ENCODE measurements at regions not wholly inside any gene's neighbourhood (a gene's known extent, or its start where the extent isn't known, plus 50 kb on each side); places are given as distances from the start of the nearest gene placed in this dataset.

DNA sequence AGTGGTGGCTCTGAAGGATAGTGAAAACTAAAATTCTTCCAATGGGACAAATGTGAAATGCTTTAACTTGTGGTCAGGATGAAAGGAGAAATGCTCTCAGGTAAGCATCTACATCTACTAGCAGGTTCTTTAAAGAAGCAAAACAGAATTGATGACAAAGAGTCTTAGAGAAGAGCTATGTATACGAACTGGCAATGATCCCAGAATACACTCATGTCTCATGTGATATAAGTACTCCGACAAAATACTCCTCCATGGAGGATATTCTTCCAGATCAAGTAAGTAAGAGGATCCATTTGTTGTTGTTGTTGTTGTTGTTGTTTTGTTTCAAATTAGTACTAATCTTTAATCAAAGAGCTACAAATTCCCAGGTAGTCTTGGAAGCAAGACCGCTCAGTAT lies 174.0 kb upstream of the ATP1B1 start:
- H3K36me3 ChIP-seq: no peaks in the 10 kb centered on the region
- TF ChIP-seq, protein P1, sequence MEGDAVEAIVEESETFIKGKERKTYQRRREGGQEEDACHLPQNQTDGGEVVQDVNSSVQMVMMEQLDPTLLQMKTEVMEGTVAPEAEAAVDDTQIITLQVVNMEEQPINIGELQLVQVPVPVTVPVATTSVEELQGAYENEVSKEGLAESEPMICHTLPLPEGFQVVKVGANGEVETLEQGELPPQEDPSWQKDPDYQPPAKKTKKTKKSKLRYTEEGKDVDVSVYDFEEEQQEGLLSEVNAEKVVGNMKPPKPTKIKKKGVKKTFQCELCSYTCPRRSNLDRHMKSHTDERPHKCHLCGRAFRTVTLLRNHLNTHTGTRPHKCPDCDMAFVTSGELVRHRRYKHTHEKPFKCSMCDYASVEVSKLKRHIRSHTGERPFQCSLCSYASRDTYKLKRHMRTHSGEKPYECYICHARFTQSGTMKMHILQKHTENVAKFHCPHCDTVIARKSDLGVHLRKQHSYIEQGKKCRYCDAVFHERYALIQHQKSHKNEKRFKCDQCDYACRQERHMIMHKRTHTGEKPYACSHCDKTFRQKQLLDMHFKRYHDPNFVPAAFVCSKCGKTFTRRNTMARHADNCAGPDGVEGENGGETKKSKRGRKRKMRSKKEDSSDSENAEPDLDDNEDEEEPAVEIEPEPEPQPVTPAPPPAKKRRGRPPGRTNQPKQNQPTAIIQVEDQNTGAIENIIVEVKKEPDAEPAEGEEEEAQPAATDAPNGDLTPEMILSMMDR (IDR thresholded peaks at IDR 0.05): no peak
- no peaks in the 10 kb centered on the region for H3K27me3 ChIP-seq (replicated peaks; ENCODE audit: insufficient read depth)
- H3K27ac ChIP-seq: no peak overlapping the region
- H3K9me3 ChIP-seq: no peaks in the 10 kb centered on the region
- H3K4me1 ChIP-seq (ENCODE audit: control insufficient read depth in 1 of 2, low read depth in 2 of 2): no peaks in the 10 kb centered on the region
- ATAC-seq (ENCODE audit: insufficient number of reproducible peaks, low FRiP score, low read depth) (no peak), DNase-seq (ENCODE audit: low spot score) (no peak)
- H3K4me3 ChIP-seq: no peak overlapping the region

DNA sequence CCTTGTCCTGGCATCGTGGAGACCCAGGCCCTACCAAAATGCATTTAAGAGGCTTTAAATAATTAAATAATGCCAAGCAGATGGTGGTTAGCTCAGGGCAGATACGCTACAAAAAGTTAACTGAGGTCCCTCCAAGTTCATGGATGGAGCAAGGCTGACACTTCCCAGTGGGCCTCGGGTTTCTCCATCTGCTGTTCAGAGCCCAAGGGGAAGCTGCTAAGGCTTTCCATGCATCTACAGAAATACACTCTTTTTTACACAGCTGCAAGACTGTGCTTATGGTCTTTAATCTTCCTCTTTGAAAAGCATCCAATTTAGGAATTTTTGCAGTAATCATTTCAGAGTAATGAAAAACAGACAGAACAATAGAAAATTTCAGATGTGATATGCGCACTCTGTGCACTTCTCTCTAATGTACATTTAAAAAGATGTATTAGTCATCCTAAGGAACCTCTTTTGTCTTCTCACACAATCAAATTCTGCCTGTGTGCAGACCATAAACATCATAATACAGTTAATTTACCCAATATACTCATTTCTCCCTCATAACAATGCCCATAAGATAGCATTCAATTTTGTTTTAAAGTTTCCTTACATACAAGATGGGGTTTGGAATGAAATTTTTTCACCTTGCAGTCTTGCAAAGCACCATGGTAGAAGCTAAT lies 173.2 kb upstream of the ATP1B1 start:
- H3K36me3 ChIP-seq: no peaks in the 10 kb centered on the region
- TF ChIP-seq, protein P1 (IDR thresholded peaks at IDR 0.05): no peak

DNA sequence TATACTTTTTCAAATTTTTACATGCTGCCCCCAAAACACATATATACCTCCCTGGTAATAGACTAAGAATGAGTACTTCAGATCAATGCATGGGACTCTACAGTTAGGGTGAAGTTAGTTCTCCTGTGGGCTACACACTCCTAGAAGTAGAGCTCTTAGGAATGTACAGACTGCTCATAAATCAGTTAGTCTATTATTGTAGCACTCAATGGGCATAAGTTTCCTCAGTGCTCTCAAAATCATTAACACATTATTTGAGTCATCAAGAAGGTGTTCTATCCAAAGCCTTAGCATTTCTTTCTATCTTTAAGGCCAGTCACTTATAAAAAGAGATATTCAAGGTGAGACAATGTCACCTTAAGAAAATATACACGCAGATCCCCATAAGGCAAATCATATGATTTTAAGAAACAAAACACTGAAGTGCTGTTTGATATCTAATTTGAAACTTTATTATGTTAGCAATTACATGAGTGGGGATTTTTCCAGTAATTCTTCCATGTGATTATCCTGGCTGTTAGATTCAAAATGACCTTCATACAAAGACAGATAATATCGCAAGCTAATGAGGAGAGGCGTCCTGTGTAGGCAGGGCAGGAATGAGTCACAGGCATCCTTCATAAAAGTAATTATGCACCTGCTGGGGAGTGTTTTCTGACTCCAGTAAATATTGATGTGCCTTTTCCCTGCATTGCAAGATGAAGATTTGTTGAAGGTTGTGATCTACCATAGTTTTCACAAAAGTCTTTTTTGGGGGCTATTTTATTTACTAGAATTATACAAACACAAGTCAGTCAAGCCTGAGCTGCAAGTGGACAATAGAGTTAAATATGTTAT lies 167.2 kb upstream of the ATP1B1 start:
- Histone ChIP-seq H3K9me3 (no peaks in the 10 kb centered on the region), H3K27me3 (replicated peaks; ENCODE audit: insufficient read depth) (no peaks in the 10 kb centered on the region), H3K36me3 (no peaks in the 10 kb centered on the region), H3K27ac (no peak overlapping the region), H3K4me3 (no peak overlapping the region), H3K4me1 (ENCODE audit: control insufficient read depth in 1 of 2, low read depth in 2 of 2) (no peaks in the 10 kb centered on the region)
- TF ChIP-seq, protein P1 (IDR thresholded peaks at IDR 0.05): no peak
- DNase-seq (ENCODE audit: low spot score) (no peak), ATAC-seq (ENCODE audit: insufficient number of reproducible peaks, low FRiP score, low read depth) (no peak)

More for the DNA sequence above, 173.2 kb upstream of the ATP1B1 start:
- Histone ChIP-seq H3K4me3 (no peak overlapping the region), H3K27ac (no peak overlapping the region), H3K9me3 (no peaks in the 10 kb centered on the region), H3K27me3 (replicated peaks; ENCODE audit: insufficient read depth) (no peaks in the 10 kb centered on the region), H3K4me1 (ENCODE audit: control insufficient read depth in 1 of 2, low read depth in 2 of 2) (no peaks in the 10 kb centered on the region)
- ATAC-seq (ENCODE audit: insufficient number of reproducible peaks, low FRiP score, low read depth) (no peak), DNase-seq (ENCODE audit: low spot score) (no peak)

DNA sequence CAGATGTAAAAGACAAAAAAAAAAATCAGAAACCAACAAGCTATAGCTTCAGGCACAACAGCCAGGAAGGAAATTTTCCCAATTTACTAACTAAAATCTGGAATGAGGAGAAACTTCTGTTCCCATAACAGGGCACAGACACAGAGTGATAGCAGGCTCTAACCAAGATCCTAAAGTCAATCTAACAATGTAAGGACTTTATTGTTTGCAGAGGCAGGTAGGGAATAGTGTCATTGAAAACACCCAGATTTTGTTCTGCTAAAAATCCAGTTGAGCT lies 166.6 kb upstream of the ATP1B1 start:
- ATAC-seq (ENCODE audit: insufficient number of reproducible peaks, low FRiP score, low read depth): no peak

DNA sequence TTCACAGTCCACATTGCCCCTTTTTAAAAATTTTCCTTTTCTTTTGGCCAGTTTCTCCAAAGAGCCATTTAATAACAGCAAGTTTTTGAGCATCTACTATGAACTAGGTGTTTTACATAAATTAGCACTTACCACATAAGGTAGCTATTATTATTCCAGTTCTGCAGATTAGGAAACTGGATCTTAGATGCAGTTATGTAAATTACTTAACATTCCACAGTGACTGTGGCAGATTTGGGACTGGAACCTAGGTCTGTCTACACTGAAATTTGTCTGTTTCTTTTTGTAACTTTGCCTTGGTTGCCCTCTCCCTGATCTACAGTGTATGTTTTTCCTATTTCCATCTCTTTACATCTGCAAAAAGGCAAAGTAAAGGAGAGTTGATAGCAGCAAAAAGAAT lies 164.8 kb upstream of the ATP1B1 start:
- Histone ChIP-seq H3K36me3 (no peaks in the 10 kb centered on the region), H3K4me3 (no peak overlapping the region), H3K27me3 (replicated peaks; ENCODE audit: insufficient read depth) (no peaks in the 10 kb centered on the region), H3K27ac (no peak overlapping the region), H3K9me3 (no peaks in the 10 kb centered on the region), H3K4me1 (ENCODE audit: control insufficient read depth in 1 of 2, low read depth in 2 of 2) (peaks cover 9 to 12% of the 10 kb centered on the region in 2 donors)
- TF ChIP-seq, protein P1 (IDR thresholded peaks at IDR 0.05): no peak
- ATAC-seq (ENCODE audit: insufficient number of reproducible peaks, low FRiP score, low read depth) (no peak), DNase-seq (ENCODE audit: low spot score) (no peak)

More for the DNA sequence above, 166.6 kb upstream of the ATP1B1 start:
- no peak overlapping the region for H3K4me3 ChIP-seq
- H3K36me3 ChIP-seq: no peaks in the 10 kb centered on the region
- H3K4me1 ChIP-seq (ENCODE audit: control insufficient read depth in 1 of 2, low read depth in 2 of 2): no peaks in the 10 kb centered on the region
- no peak overlapping the region for H3K27ac ChIP-seq
- H3K9me3 ChIP-seq: no peaks in the 10 kb centered on the region
- TF ChIP-seq, protein P1 (IDR thresholded peaks at IDR 0.05): no peak
- H3K27me3 ChIP-seq (replicated peaks; ENCODE audit: insufficient read depth): no peaks in the 10 kb centered on the region
- DNase-seq (ENCODE audit: low spot score): no peak

All from thoracic aorta (tissue), 2 donors.